PFSK-1 (cell line): ENCODE measurements at regions not wholly inside any gene's neighbourhood (a gene's known extent, or its start where the extent isn't known, plus 50 kb on each side); places are given as distances from the start of the nearest gene placed in this dataset.

Experiments used
- FOXP2 ChIP-seq: optimal IDR thresholded peaks from 2 replicates; pipeline ENCODE3; 2011; ENCODE audit warnings: borderline replicate concordance, control low read depth, inconsistent platforms; ENCODE audit not compliant: insufficient read depth; ENCODE audit errors: extremely low read length, extremely low read depth
- POLR2AphosphoS5 ChIP-seq: IDR thresholded peaks from 2 replicates; pipeline ENCODE4 v1.6.1; 2012; ENCODE audit warnings: low read depth, mild to moderate bottlenecking, control low read depth, low read length, moderate library complexity
- REST ChIP-seq, 2 experiments: IDR thresholded peaks; 2 replicates each; pipeline versions ENCODE4 v1.6.1 to v1.8.0; 2011 to 2012; ENCODE audit warnings: low read depth in 2 of 2, low read length in 2 of 2, control low read depth in 1 of 2, inconsistent platforms in 1 of 2, mild to moderate bottlenecking in 1 of 2, moderate library complexity in 1 of 2; ENCODE audit not compliant: insufficient read depth in 1 of 2
- SIN3A ChIP-seq: IDR thresholded peaks from 2 replicates; pipeline ENCODE4 v1.6.1; 2012; ENCODE audit warnings: mild to moderate bottlenecking, low read length, moderate library complexity, borderline replicate concordance; ENCODE audit not compliant: insufficient read depth
- TAF1 ChIP-seq: IDR thresholded peaks from 2 replicates; pipeline ENCODE4 v1.6.1; 2012; ENCODE audit warnings: low read length, control low read depth, borderline replicate concordance; ENCODE audit not compliant: insufficient read depth

GRCh38 chr20:41892031-41892430 is 273.9 kb upstream of the CHD6 start:
- TF ChIP-seq POLR2AphosphoS5 (no peak), REST (IDR thresholded peaks at IDR 0.05; ENCODE audit: insufficient read depth in 1 of 2, low read depth in 2 of 2, low read length in 2 of 2) (no peak), TAF1 (no peak), SIN3A (no peak), FOXP2 (no peak)
